Mucosa of stomach (tissue), 1 donor: ENCODE measurements at regions not wholly inside any gene's neighbourhood (a gene's known extent, or its start where the extent isn't known, plus 50 kb on each side); places are given as distances from the start of the nearest gene placed in this dataset.
A peak's percentile ranks its signal among the peaks of the same experiment; 100 is the strongest.

Experiments used
- H3K27me3 ChIP-seq: one replicate; pipeline ENCODE4 v1.7.0; 2013; ENCODE audit warnings: mild to moderate bottlenecking, low read length; ENCODE audit not compliant: control insufficient read depth, insufficient read depth
- H3K36me3 ChIP-seq: one replicate; pipeline ENCODE4 v1.7.0; 2013; ENCODE audit warnings: low read length; ENCODE audit not compliant: control insufficient read depth, insufficient read depth
- H3K4me1 ChIP-seq: one replicate; pipeline ENCODE4 v1.7.0; 2013; ENCODE audit warnings: mild to moderate bottlenecking, low read length; ENCODE audit not compliant: control insufficient read depth, insufficient read depth
- H3K4me3 ChIP-seq: one replicate; pipeline ENCODE4 v1.7.0; 2013; ENCODE audit warnings: low read length
- H3K9ac ChIP-seq: one replicate; pipeline ENCODE4 v1.7.0; 2013; ENCODE audit warnings: mild to moderate bottlenecking, low read length, moderate library complexity
- H3K9me3 ChIP-seq: one replicate; pipeline ENCODE4 v1.7.0; 2013; ENCODE audit warnings: mild to moderate bottlenecking, low read length, moderate library complexity; ENCODE audit not compliant: control insufficient read depth
- donor health status: Pancreatic carcinoma.

DNA sequence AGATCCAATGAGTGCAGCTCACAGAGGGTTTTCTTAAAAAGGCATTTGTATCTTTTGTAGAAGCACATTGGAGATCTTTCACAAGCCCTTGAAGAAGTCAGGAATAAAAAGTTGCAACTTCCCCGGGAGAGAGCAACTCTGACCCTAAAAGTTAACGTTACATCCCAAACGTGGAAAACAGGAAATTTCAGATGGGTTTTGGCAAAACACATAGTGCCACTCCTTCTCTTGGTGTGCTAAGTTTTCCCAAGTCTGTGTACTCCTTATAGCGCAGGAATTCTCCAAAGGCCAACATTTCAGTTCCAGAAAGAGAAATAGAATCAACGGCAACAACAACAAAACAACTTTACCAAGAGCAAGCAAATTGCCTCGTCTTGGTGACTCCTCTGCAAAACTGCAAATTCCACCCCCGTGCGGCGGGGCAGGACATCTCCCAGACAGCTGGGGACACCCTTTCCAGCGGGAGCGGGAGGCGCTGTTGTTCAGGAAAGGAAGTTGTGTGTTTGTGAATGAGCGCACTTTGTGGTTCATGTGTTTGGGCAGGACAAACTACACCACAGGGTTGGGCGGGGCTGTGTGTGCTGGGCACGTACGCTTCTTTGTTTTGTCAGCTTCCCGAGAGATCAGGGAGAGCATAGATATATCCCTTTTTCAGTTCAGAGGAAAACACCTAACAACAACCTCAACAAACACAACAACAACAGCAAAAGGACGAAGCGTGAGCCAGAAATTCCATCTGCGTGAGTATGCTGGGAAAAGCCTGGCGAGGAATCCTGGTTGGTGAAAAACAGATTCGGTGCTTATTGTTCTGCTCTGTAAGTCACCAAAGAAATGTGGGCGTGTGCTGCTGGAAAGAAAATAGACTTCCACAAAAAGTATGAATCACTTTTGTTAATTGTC lies 294.7 kb upstream of the PITRM1 start:
- peak overlapping the region; percentile 54 for H3K9ac ChIP-seq
- no peak overlapping the region for H3K4me3 ChIP-seq
- peaks cover 53% of the 10 kb centered on the region for H3K4me1 ChIP-seq
- H3K36me3 ChIP-seq, result no peaks in the 10 kb centered on the region
- no peaks in the 10 kb centered on the region for H3K27me3 ChIP-seq
- no peaks in the 10 kb centered on the region for H3K9me3 ChIP-seq

DNA sequence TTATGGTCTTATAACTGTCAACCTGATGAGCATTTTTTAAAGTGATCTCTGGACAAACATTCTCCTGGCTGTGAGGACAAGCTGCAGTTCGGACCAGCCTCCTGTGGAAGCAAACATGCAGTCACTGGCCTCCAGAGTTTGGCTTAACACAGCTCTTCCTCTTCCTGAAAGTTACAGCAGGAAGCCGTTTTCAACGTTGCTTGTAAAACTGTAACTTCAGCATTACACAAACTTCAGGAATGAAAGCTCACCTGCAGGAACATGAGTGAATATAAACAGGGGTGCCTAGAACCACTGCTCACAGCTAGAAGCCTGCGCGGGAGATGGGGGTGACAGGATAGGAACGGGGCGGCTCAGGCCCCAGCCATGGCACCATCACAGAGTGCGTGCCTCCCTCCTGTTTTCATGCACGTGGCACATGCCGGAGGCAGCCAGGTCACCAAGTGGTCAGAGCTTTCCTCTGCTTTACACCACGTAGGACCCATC lies 292.9 kb upstream of the PITRM1 start:
- Histone ChIP-seq H3K36me3 (no peaks in the 10 kb centered on the region), H3K9ac (peak overlapping the region; percentile 1), H3K4me1 (peaks cover 45% of the 10 kb centered on the region), H3K27me3 (no peaks in the 10 kb centered on the region), H3K9me3 (no peaks in the 10 kb centered on the region), H3K4me3 (no peak overlapping the region)

DNA sequence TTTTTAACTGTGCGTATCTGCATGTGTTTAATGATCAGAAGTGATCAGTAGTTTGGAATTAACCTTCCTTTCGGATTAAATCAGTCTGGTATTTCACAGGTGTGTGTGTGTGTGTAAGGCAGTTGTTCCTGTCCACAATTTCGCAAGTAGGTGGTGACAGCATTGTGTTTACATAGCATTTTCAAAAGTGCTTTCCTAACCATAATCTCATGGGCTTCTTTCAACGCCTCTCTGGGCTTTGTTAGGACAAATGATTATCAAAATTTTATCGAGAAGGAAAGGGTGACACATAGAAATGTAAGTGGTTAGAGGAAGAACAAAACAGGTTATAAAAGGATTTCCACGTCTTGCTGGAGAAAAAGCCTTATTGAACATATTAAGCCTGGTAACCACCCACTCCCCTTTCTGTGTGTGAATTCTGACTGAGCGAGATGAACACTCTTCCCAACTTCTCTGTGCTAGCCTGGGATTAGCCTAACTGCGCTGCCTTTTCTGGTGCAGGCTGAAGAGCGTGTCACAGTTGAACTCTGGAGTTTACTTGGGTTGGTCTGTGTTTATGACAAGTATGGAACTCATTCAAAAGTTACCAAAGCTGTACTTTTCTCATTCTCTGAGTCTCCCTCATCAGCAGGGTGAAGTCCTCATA lies 292.3 kb upstream of the PITRM1 start:
- no peaks in the 10 kb centered on the region for H3K36me3 ChIP-seq
- H3K4me1 ChIP-seq, result peaks cover 45% of the 10 kb centered on the region
- H3K9me3 ChIP-seq, result no peaks in the 10 kb centered on the region
- H3K9ac ChIP-seq, result peak overlapping the region; percentile 1
- no peak overlapping the region for H3K4me3 ChIP-seq
- H3K27me3 ChIP-seq, result no peaks in the 10 kb centered on the region

DNA sequence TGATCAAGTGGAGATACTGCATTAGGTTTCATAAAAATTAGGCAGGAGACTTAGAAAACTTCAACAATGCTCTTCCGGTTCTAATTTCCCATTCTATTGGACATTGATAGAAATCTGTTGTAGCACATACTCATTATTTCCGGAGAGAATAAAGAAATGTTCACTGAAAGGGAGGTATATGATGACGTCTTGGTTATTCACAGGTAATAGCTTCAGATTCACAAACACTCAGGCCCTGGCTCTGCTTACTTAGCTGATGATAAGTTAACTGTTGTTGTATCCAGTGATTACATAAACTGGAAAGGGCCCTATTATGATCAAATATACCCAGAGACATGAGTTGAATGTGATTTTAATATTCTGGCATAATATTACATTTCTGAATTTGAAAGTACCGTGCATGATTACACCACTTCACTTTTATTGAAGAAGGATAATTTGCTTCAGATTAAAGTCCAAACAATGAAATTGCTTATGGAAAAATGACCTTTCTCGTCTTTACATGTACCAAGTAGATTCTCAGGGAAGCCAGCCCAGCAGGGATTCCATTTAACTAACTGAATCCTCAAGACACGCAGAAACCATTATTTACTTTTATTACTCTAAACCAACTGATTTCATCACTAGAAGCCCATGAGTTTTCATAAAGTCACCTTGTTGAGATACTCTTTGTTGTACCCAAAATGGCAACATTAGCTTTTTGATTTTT lies 288.0 kb upstream of the PITRM1 start:
- no peak overlapping the region for H3K4me3 ChIP-seq
- H3K36me3 ChIP-seq, result no peaks in the 10 kb centered on the region
- no peaks in the 10 kb centered on the region for H3K27me3 ChIP-seq
- H3K4me1 ChIP-seq, result peaks cover 11% of the 10 kb centered on the region
- no peak overlapping the region for H3K9ac ChIP-seq
- no peaks in the 10 kb centered on the region for H3K9me3 ChIP-seq

DNA sequence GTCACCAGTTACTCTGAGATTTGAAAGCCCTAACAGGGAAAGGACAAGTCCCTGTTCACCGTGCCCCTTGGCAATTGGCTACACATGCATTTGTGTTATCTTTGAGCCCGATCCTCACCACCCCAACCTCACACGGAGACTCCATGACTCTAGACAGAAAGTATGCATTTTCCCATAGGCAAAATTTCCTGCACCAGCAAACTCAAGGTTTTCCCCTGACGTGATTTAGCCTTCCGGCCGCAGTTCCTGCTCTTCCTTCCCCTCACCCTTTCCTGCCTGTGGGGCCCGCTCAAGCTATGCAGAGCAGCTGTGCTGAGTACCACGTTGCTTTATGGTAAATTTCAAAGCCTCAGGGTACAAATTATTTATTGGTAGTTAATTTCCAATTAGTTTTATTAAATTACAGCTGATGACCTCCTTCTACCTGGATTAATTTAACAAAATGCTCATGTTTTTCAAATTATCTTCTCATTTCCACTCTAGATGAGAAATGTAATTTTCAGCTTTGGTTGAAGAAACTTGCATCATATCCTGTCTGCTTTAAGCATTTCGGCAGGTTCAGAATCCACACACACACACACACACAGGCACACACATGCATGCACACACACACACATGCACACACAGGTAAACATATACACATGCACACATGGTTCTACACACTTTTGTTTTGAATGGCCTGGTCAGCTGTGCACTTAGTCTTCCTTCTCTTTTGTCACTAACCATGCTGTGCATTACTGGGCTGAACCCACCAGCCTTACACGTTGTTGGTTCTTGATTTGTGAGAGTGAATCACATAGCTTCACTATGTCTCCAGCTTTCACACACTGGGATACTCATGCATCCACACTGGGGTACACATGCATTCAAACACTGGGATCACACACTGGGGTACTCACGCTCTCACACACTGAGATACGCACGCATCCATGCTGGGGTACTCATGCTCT lies 283.1 kb upstream of the PITRM1 start:
- H3K9me3 ChIP-seq, result no peaks in the 10 kb centered on the region
- no peak overlapping the region for H3K9ac ChIP-seq
- no peaks in the 10 kb centered on the region for H3K36me3 ChIP-seq
- H3K27me3 ChIP-seq, result no peaks in the 10 kb centered on the region
- H3K4me1 ChIP-seq, result no peaks in the 10 kb centered on the region
- no peak overlapping the region for H3K4me3 ChIP-seq

DNA sequence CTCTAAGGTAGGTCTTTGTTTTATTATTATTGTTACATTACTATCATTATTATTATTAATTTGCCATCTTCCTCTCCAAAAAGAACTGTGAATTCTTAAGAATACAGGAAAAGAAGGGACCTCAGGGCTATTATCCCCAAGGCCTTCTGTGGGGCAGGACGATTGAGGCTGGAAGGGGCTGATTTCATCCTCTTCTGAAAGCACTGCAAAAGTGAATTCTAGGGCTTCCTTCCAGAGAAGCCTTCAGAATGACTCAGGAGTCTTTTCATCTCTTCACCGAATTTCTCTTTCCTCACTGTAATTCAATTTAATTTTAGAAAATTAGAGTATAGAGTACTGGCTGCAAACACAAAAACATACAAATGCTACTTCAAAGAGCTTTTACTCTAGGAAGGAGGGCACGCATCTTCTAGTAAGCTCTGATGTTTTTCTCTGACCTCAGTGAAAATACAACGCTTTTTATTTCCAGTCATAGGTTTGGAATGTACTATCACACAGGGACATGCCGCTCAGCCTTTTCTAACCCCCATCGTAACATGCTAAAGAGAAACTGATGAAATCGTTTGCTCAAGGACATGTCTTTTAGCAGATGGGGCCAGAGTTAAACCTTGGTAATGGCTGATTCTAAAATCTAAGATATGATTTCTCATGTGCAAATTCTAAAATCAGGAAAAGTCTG lies 280.2 kb upstream of the PITRM1 start:
- Histone ChIP-seq H3K36me3 (no peaks in the 10 kb centered on the region), H3K9me3 (no peaks in the 10 kb centered on the region), H3K4me3 (no peak overlapping the region), H3K9ac (no peak overlapping the region), H3K27me3 (no peaks in the 10 kb centered on the region), H3K4me1 (no peaks in the 10 kb centered on the region)

DNA sequence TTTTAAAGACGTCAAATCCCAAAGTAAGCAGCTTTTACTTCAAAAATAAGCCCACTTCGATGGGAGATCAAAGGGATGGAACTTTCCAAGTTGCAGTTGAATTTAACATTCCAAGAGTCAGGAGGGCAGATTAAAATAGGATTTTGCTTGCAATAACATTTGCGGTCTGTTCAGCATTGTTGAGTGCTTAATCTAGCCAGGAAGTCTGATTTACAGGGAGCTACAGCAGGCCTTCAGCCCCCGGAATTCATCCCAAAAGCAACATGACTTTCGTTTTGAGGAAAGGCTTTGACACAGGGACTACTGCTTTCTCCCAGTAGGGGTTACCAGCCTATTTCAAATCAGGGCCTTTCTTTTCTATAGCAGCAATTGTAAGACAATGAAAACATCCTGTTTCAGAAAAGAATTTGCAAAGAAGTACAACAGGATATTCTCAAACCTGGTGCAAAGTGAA lies 279.6 kb upstream of the PITRM1 start:
- Histone ChIP-seq H3K4me3 (no peak overlapping the region), H3K9ac (no peak overlapping the region), H3K4me1 (no peaks in the 10 kb centered on the region), H3K27me3 (no peaks in the 10 kb centered on the region), H3K9me3 (no peaks in the 10 kb centered on the region), H3K36me3 (no peaks in the 10 kb centered on the region)

DNA sequence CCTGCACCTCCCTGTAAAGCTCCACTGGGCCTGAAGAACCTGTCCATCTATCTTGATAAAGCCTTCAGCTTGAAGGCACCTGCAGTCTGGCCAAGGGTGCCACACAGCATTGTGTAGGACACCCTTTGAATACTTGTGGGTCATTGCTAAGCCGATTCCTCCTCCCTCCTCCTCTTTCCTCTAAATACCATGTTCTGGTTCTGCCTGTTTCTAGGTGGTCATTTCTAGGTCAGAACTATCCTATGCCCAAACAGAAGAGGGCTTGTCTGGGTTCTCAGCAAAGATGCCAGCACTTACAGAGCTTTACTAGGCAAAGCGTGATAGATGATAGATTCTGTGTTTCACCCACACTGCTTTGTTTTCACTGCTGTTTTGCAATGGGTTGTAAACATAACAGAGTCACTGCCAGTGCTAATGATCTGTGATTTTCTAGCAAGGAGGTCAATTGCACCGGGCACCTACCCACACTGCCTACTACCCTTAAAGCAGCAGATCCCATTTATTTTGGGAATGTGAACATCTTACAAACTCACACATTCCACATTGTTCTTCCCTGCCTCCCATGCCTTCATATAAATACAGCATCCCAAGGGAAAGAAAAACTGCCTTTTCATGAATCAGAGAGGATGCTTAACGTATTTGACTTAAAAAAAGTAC lies 279.1 kb upstream of the PITRM1 start:
- no peaks in the 10 kb centered on the region for H3K27me3 ChIP-seq
- H3K4me1 ChIP-seq, result no peaks in the 10 kb centered on the region
- no peak overlapping the region for H3K4me3 ChIP-seq
- H3K36me3 ChIP-seq, result no peaks in the 10 kb centered on the region
- no peak overlapping the region for H3K9ac ChIP-seq
- no peaks in the 10 kb centered on the region for H3K9me3 ChIP-seq

DNA sequence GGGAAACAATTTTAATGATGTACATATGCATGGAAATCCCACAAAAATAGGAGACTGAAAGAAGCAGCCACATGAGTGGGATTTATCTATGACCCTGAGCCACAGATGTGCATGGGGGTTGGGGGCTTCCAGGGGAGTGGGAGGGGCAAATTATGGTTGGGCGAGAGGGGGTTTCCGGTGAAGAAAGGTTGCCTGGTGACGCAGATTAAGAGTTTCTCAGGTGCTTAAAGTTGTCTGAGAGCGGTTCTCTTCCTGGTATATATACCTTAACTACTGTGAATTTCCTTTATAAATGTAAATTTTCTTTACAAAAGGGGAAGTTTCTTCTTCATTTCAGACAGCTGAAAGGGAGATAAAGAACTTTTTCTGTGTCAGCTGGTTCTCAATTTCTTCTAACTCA lies 273.6 kb upstream of the PITRM1 start:
- Histone ChIP-seq H3K36me3 (no peaks in the 10 kb centered on the region), H3K9ac (no peak overlapping the region)

DNA sequence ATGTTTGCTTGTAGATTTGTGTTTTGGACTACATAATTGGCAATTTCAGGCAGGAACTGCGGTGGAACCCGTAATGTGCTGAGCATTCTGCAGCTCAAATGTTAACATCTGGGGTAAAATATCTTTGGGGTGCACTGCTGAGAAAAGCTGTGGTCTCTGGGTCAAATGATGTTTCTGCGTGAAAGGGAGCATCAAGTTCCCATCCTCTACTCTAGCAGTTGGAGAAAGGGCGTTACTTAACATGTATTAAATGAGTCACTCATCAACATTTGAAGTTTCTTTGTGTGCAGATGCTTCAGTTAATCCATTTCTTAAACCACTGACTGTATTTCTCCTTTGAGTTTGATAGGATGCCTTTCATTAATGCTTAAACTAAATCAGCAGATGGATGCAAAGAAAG lies 273.1 kb upstream of the PITRM1 start:
- Histone ChIP-seq H3K4me1 (no peaks in the 10 kb centered on the region), H3K36me3 (no peaks in the 10 kb centered on the region), H3K9me3 (no peaks in the 10 kb centered on the region), H3K9ac (no peak overlapping the region), H3K4me3 (no peak overlapping the region), H3K27me3 (no peaks in the 10 kb centered on the region)

More for the DNA sequence above, 273.6 kb upstream of the PITRM1 start:
- Histone ChIP-seq H3K4me1 (no peaks in the 10 kb centered on the region), H3K4me3 (no peak overlapping the region), H3K27me3 (no peaks in the 10 kb centered on the region), H3K9me3 (no peaks in the 10 kb centered on the region)
